ENCODE measurements at regions not wholly inside any gene's neighbourhood (a gene's known extent, or its start where the extent isn't known, plus 50 kb on each side); places are given as distances from the start of the nearest gene placed in this dataset.

DNA sequence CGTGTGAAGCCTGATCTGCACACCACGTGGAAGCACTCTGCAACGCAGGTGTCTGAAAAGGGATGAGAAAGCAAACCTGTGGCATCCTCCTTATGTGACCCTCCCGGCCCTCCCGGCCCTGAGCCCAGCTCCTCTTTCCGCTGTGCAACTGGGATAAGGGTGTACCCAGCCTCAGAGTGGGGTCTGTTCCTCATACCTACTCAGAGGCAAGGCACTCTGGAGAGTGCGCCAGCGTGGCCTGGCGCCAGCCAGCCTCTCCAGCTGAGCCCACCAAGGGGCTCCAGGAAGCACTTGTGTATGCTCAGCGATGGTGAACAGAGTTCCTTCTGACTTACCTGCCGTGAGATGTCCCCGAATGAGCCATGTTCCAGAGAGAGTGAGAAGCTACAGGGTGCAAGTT lies 102.8 kb downstream of the IRX1 start:
- TF ChIP-seq CHD2 (IDR thresholded peaks at IDR 0.05; ENCODE audit: low read length, partially characterized antibody) = no peak
- no peak for TF ChIP-seq TP53 (CRISPR knock-in tag; IDR thresholded peaks at IDR 0.05)
- TF ChIP-seq, protein P1, sequence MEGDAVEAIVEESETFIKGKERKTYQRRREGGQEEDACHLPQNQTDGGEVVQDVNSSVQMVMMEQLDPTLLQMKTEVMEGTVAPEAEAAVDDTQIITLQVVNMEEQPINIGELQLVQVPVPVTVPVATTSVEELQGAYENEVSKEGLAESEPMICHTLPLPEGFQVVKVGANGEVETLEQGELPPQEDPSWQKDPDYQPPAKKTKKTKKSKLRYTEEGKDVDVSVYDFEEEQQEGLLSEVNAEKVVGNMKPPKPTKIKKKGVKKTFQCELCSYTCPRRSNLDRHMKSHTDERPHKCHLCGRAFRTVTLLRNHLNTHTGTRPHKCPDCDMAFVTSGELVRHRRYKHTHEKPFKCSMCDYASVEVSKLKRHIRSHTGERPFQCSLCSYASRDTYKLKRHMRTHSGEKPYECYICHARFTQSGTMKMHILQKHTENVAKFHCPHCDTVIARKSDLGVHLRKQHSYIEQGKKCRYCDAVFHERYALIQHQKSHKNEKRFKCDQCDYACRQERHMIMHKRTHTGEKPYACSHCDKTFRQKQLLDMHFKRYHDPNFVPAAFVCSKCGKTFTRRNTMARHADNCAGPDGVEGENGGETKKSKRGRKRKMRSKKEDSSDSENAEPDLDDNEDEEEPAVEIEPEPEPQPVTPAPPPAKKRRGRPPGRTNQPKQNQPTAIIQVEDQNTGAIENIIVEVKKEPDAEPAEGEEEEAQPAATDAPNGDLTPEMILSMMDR (IDR thresholded peaks at IDR 0.05) = no peak
- no peak for TF ChIP-seq FOXS1 (CRISPR knock-in tag; IDR thresholded peaks at IDR 0.05)
